Endothelial cell (in vitro differentiated cells): ENCODE measurements at regions not wholly inside any gene's neighbourhood (a gene's known extent, or its start where the extent isn't known, plus 50 kb on each side); places are given as distances from the start of the nearest gene placed in this dataset.

Experiments
- DNase-seq: peaks from one replicate; pipeline ENCODE4 v3.0.0; 2021; ENCODE audit warnings: low spot score
- H3K27ac Mint-ChIP-seq: one replicate; pipeline ENCODE4 v1.8.0; 2021; ENCODE audit warnings: mixed read lengths, inconsistent platforms; ENCODE audit not compliant: unreplicated experiment
- H3K27me3 Mint-ChIP-seq: one replicate; pipeline ENCODE4 v1.8.0; 2021; ENCODE audit warnings: mild to moderate bottlenecking, moderate library complexity, mixed read lengths, inconsistent platforms; ENCODE audit not compliant: unreplicated experiment
- H3K36me3 Mint-ChIP-seq: one replicate; pipeline ENCODE4 v1.8.0; 2021; ENCODE audit warnings: mild to moderate bottlenecking, low read depth, mixed read lengths, inconsistent platforms; ENCODE audit not compliant: unreplicated experiment
- H3K4me1 Mint-ChIP-seq: one replicate; pipeline ENCODE4 v1.8.0; 2021; ENCODE audit warnings: mild to moderate bottlenecking, mixed read lengths, inconsistent platforms; ENCODE audit not compliant: unreplicated experiment
- H3K4me3 Mint-ChIP-seq: one replicate; pipeline ENCODE4 v1.8.0; 2021; ENCODE audit warnings: mild to moderate bottlenecking, mixed read lengths, inconsistent platforms; ENCODE audit not compliant: unreplicated experiment
- H3K9me3 Mint-ChIP-seq: one replicate; pipeline ENCODE4 v1.8.0; 2021; ENCODE audit warnings: mixed read lengths, inconsistent platforms; ENCODE audit not compliant: unreplicated experiment
- TF ChIP-seq, protein P1 (sequence below): fragments of 200-600 bp; sonication (generic); IDR thresholded peaks from one replicate; pipeline ENCODE4 v1.5.0; 2021; ENCODE audit warnings: antibody characterized with exemption; ENCODE audit not compliant: unreplicated experiment

DNA sequence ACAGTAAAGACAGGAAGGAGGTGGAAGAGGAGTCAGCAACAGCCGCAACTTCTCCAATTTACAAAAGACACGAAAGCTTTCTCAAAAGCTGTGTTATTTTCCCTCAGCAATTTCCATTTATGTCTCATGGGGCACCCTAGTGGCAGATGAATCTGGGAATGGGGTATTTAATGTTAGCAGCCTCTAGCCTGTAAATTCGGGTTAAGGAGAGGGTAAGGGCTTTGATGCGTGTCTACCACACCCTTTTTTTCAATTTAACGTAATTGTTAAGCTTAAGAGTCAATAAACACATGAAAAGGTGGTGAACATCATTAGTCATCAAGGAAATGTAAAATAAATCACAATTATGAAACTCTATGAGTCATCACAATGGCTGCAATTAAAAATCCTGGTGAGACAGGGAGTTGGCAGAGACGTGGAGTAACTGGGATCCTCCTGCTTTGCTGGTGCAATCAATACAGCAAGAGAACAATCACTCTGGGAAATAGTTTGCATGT is 986.4 kb downstream of the AACS start:
- H3K36me3 Mint-ChIP-seq = peaks cover 2% of the 10 kb centered on the region
- DNase-seq = no peak
- no peaks in the 10 kb centered on the region for H3K4me1 Mint-ChIP-seq
- H3K9me3 Mint-ChIP-seq = peaks cover 68% of the 10 kb centered on the region
- H3K27ac Mint-ChIP-seq = no peak overlapping the region
- H3K27me3 Mint-ChIP-seq = peaks cover 2% of the 10 kb centered on the region
- TF ChIP-seq, protein P1, sequence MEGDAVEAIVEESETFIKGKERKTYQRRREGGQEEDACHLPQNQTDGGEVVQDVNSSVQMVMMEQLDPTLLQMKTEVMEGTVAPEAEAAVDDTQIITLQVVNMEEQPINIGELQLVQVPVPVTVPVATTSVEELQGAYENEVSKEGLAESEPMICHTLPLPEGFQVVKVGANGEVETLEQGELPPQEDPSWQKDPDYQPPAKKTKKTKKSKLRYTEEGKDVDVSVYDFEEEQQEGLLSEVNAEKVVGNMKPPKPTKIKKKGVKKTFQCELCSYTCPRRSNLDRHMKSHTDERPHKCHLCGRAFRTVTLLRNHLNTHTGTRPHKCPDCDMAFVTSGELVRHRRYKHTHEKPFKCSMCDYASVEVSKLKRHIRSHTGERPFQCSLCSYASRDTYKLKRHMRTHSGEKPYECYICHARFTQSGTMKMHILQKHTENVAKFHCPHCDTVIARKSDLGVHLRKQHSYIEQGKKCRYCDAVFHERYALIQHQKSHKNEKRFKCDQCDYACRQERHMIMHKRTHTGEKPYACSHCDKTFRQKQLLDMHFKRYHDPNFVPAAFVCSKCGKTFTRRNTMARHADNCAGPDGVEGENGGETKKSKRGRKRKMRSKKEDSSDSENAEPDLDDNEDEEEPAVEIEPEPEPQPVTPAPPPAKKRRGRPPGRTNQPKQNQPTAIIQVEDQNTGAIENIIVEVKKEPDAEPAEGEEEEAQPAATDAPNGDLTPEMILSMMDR = no peak
- H3K4me3 Mint-ChIP-seq = no peak overlapping the region

DNA sequence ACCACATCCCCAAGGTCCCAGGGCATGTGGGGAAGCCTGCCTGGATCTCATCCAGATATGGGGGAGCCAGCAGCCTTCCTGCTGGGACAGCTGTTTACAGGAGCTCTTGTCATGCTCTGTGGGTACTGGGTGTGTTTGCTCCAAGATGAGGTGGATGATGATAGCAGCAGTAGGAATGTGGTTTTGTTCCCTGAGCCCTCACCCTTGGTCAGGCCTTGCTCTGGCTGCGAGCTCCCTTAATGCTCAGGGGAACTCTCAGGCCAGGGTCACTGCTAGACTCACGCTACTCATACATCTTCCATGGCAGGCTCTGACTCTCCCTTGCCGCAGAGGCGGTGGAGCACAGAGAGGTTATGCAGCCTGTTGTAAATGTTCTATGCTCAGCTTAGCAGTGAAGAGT is 990.3 kb downstream of the AACS start:
- no peak for DNase-seq
- H3K27me3 Mint-ChIP-seq = peaks cover 2% of the 10 kb centered on the region
- H3K27ac Mint-ChIP-seq = no peak overlapping the region
- no peaks in the 10 kb centered on the region for H3K4me1 Mint-ChIP-seq
- TF ChIP-seq, protein P1 = no peak
- H3K4me3 Mint-ChIP-seq = no peak overlapping the region
- H3K36me3 Mint-ChIP-seq = peaks cover 4% of the 10 kb centered on the region
- peaks cover 61% of the 10 kb centered on the region for H3K9me3 Mint-ChIP-seq

DNA sequence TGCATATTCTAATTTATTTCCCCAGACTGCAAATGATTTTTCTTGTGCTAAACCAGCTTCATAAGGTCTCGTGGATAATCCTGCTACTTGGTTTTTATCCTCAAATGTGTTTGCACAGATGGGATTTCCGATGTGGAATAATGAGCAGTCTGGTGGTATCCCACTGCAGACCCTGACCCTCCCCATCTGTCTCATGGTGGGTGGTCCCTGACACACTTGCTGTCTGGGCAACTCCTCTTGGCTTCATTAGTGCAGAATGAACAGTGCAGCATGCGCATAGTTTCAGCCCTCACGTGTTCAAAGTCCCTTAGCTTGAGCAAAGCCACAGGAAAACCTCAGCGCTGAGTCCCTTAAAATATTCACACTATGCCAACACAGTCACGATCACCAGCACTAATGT is 996.5 kb downstream of the AACS start:
- Mint-ChIP-seq H3K9me3 (peaks cover 43% of the 10 kb centered on the region), H3K4me3 (no peak overlapping the region), H3K4me1 (no peaks in the 10 kb centered on the region), H3K27ac (no peak overlapping the region), H3K36me3 (peaks cover 1% of the 10 kb centered on the region), H3K27me3 (peaks cover 1% of the 10 kb centered on the region)
- TF ChIP-seq, protein P1 = no peak
- DNase-seq = no peak

GRCh38 chr12:126064028-126064427 is 998.8 kb downstream of the AACS start:
- TF ChIP-seq, protein P1 = no peak
- H3K27me3 Mint-ChIP-seq = peaks cover 1% of the 10 kb centered on the region

DNA sequence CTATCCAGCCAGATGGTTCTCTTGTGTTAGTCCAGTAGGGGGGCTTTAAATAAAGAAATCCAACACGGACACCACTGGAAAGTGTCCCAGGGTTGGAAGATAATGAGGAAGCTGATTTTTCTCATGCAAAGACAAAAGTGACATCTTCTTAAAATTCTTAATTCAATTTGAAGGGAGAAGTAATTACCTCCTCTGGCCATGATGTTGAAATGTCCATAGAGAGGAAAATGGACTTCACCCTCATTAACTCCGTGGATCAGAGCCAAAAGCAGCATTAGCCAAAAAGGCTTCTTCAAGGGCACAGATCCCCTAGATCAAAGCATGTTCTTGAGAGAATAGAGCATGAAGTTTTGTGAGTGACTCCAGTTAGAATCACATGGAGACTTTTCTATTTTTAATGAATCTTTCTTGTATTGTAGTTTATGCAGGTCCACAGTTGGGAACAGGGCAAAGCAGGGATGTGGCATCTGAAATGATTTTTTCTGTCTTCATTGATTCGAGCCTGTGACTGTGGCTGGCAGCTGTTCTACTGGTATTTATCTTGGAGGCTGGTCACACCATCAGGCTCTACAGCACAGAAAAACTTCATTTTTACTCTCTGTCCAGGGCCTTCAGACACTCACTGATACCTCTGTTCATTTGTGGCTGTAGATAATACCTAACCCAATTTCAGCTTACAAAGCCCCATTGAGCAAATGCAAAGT is 1002.5 kb downstream of the AACS start:
- peaks cover 45% of the 10 kb centered on the region for H3K9me3 Mint-ChIP-seq
- peaks cover 1% of the 10 kb centered on the region for H3K27me3 Mint-ChIP-seq

More at GRCh38 chr12:126064028-126064427, 998.8 kb downstream of the AACS start:
- Mint-ChIP-seq H3K4me1 (no peaks in the 10 kb centered on the region), H3K9me3 (peaks cover 39% of the 10 kb centered on the region), H3K4me3 (no peak overlapping the region), H3K36me3 (no peaks in the 10 kb centered on the region), H3K27ac (no peak overlapping the region)
- DNase-seq = no peak

More for the DNA sequence above, 1002.5 kb downstream of the AACS start:
- no peak for DNase-seq
- Mint-ChIP-seq H3K4me1 (no peaks in the 10 kb centered on the region), H3K36me3 (peaks cover 17% of the 10 kb centered on the region), H3K4me3 (no peak overlapping the region), H3K27ac (no peak overlapping the region)
- TF ChIP-seq, protein P1 = no peak
